B cell (primary cell): ENCODE measurements at regions not wholly inside any gene's neighbourhood (a gene's known extent, or its start where the extent isn't known, plus 50 kb on each side); places are given as distances from the start of the nearest gene placed in this dataset.

Experiments used
- ATAC-seq: fragments of 200-7000 bp; cut with Tn5 transposase; one replicate; pipeline ENCODE4 v1.10.0; 2021; ENCODE audit warnings: low read depth, mild to moderate bottlenecking, moderate number of reproducible peaks, moderate library complexity
- CTCF ChIA-PET: fragments of 350-600 bp; sonication (Branson Sonifier 250); formaldehyde crosslinking; loops from one replicate; lab custom pipeline; 2021; ENCODE audit warnings: antibody characterized with exemption, inconsistent platforms; lab: Charles Lee
- POLR2A ChIA-PET: fragments of 350-600 bp; sonication (Branson Sonifier 250); formaldehyde crosslinking; loops from one replicate; lab custom pipeline; 2021; ENCODE audit warnings: antibody characterized with exemption; lab: Charles Lee
- DNase-seq: peaks from one replicate; pipeline ENCODE4 v3.0.0; 2013
- H2AFZ ChIP-seq: 2 replicates; pipeline ENCODE4 v1.6.1; 2012; ENCODE audit warnings: mild to moderate bottlenecking, low read depth, low read length; ENCODE audit not compliant: insufficient read depth, poor library complexity, severe bottlenecking
- H3K27ac ChIP-seq, 2 donors: 1 replicate in 1 of 2; 2 replicates in 1 of 2; pipeline ENCODE4 v1.5.1; 2012 to 2013; ENCODE audit warnings: low read length in 2 of 2, mild to moderate bottlenecking in 2 of 2, moderate library complexity in 1 of 2
- H3K27me3 ChIP-seq, 4 experiments: fragments of 200-600 bp in 1 of 4; sonication (generic) in 1 of 4; replicated peaks in 1 of 4; 1 replicate in 2 of 4; 2 replicates in 2 of 4; pipeline versions ENCODE4 v1.6.1 to v1.7.0; 2013 to 2016; ENCODE audit warnings: low read length in 3 of 4, mild to moderate bottlenecking in 2 of 4, mixed read lengths in 1 of 4, moderate library complexity in 1 of 4; ENCODE audit not compliant: insufficient read depth in 4 of 4, control insufficient read depth in 3 of 4; ENCODE audit errors: control extremely low read depth in 1 of 4
- H3K36me3 ChIP-seq, 2 experiments: replicated peaks in 1 of 2; 1 replicate in 1 of 2; 2 replicates in 1 of 2; pipeline versions ENCODE4 v1.6.1 to v1.7.1; 2013; ENCODE audit warnings: low read length in 1 of 2; ENCODE audit not compliant: insufficient read depth in 2 of 2, control insufficient read depth in 1 of 2; ENCODE audit errors: control extremely low read depth in 1 of 2, extremely low read depth in 1 of 2
- H3K4me1 ChIP-seq, 2 donors: fragments of 200-600 bp in 1 of 2; sonication (generic) in 1 of 2; 1 replicate in 1 of 2; 2 replicates in 1 of 2; pipeline versions ENCODE4 v1.5.1 to v1.6.1; 2013 to 2017; ENCODE audit warnings: low read length in 2 of 2; ENCODE audit not compliant: control insufficient read depth in 2 of 2, insufficient read depth in 2 of 2
- H3K4me2 ChIP-seq: replicated peaks from 2 replicates; pipeline ENCODE3; 2012; ENCODE audit warnings: mild to moderate bottlenecking, low read depth, low read length; ENCODE audit not compliant: poor library complexity, severe bottlenecking
- H3K4me3 ChIP-seq, 5 experiments: fragments of 200-600 bp in 1 of 5; sonication (generic) in 1 of 5; 1 replicate in 3 of 5; 2 replicates in 2 of 5; pipeline versions ENCODE4 v1.5.1 to v1.7.0; 2011 to 2016; ENCODE audit warnings: low read length in 4 of 5, mild to moderate bottlenecking in 4 of 5, low read depth in 2 of 5, control low read depth in 1 of 5, moderate library complexity in 1 of 5; ENCODE audit not compliant: insufficient read depth in 1 of 5; ENCODE audit errors: control extremely low read depth in 1 of 5, extremely low read depth in 1 of 5
- H3K79me2 ChIP-seq: fragments of 200-600 bp; sonication (generic); one replicate; pipeline ENCODE4 v1.6.0; 2016; ENCODE audit warnings: low read length; ENCODE audit not compliant: control insufficient read depth, insufficient read depth
- H3K9ac ChIP-seq: fragments of 200-600 bp; sonication (generic); 2 replicates; pipeline ENCODE4 v1.6.1; 2017; ENCODE audit warnings: mild to moderate bottlenecking, low read length, moderate library complexity
- H3K9me3 ChIP-seq, 3 donors: one replicate each; pipeline versions ENCODE4 v1.6.1 to v1.7.1; 2013; ENCODE audit warnings: low read length in 2 of 3; ENCODE audit not compliant: control insufficient read depth in 2 of 3, insufficient read depth in 1 of 3; ENCODE audit errors: control extremely low read depth in 1 of 3
- H4K20me1 ChIP-seq: 2 replicates; pipeline ENCODE4 v1.6.0; 2012; ENCODE audit warnings: mild to moderate bottlenecking, low read length; ENCODE audit not compliant: insufficient read depth, control insufficient read depth, poor library complexity, severe bottlenecking
- H3K27ac Mint-ChIP-seq: one replicate; pipeline ENCODE4 v1.8.0; 2021; ENCODE audit warnings: mixed read lengths
- H3K27me3 Mint-ChIP-seq: one replicate; pipeline ENCODE4 v1.8.0; 2021; ENCODE audit warnings: mixed read lengths
- H3K4me1 Mint-ChIP-seq: one replicate; pipeline ENCODE4 v1.8.0; 2021; ENCODE audit warnings: mixed read lengths
- H3K4me3 Mint-ChIP-seq: one replicate; pipeline ENCODE4 v1.8.0; 2021; ENCODE audit warnings: mixed read lengths
- H3K9me3 Mint-ChIP-seq: one replicate; pipeline ENCODE4 v1.8.0; 2022; ENCODE audit warnings: mixed read lengths; ENCODE audit not compliant: insufficient read depth
- CTCF ChIP-seq: fragments of 200-600 bp; IDR thresholded peaks from one replicate; pipeline ENCODE4 v1.8.0; 2022; ENCODE audit warnings: antibody characterized with exemption, mild to moderate bottlenecking
- EZH2 ChIP-seq: IDR thresholded peaks from 2 replicates; pipeline ENCODE4 v1.6.1; 2012; ENCODE audit warnings: borderline replicate concordance, low read depth, mild to moderate bottlenecking, moderate library complexity, low read length; ENCODE audit not compliant: insufficient read depth, poor library complexity, severe bottlenecking
- WGBS: methylation state at CpG from one replicate; pipeline ENCODE4 v1.1.5; 2013; ENCODE audit warnings: missing lambda C conversion rate; ENCODE audit not compliant: insufficient coverage; 5-methylcytosine and 5-hydroxymethylcytosine counted together
- intact Hi-C: fragments of 100-400 bp; cut with micrococcal nuclease; formaldehyde crosslinking; loops from one replicate; pipeline ENCODE4 v1.10.0; 2022

GRCh38 chr6:27565839-27566779 lies 93.2 kb upstream of the ZNF184 start:
- Histone ChIP-seq H2AFZ (no peak overlapping the region), H3K4me1 (peaks cover 0 to 7% of the 10 kb centered on the region in 2 donors), H3K36me3 (no peaks in the 10 kb centered on the region), H3K9ac (no peak overlapping the region), H3K9me3 (peaks cover 0 to 22% (median 0%) of the 10 kb centered on the region in 3 donors), H3K27ac (no peak overlapping the region), H3K4me3 (no peak overlapping the region), H3K79me2 (no peaks in the 10 kb centered on the region), H3K27me3 (peaks cover 0 to 69% (median 46%) of the 10 kb centered on the region in 4 experiments), H3K4me2 (no peak overlapping the region), H4K20me1 (no peaks in the 10 kb centered on the region)
- TF ChIP-seq CTCF (no peak), EZH2 (no peak)
- no peaks in the 10 kb centered on the region for H3K9me3 Mint-ChIP-seq
- ChIA-PET POLR2A (no interaction called here), CTCF (no interaction called here)
- WGBS, result 14% methylated on average over 36 of the region's 41 CpGs
- peaks cover 72% of the 10 kb centered on the region for H3K27me3 Mint-ChIP-seq
- H3K4me3 Mint-ChIP-seq, result no peak overlapping the region
- no peak overlapping the region for H3K27ac Mint-ChIP-seq
- ATAC-seq (no peak), DNase-seq (no peak)
- intact Hi-C loops, result no loop called here
- H3K4me1 Mint-ChIP-seq, result peaks cover 5% of the 10 kb centered on the region

GRCh38 chr6:27562027-27562410 lies 89.1 kb upstream of the ZNF184 start:
- no peaks in the 10 kb centered on the region for H3K79me2 ChIP-seq
- no peak overlapping the region for H3K27ac ChIP-seq
- H3K9ac ChIP-seq, result no peak overlapping the region
- Mint-ChIP-seq H3K4me1 (peaks cover 9% of the 10 kb centered on the region), H3K27me3 (peaks cover 74% of the 10 kb centered on the region), H3K4me3 (no peak overlapping the region), H3K27ac (no peak overlapping the region), H3K9me3 (peaks cover 2% of the 10 kb centered on the region)
- H4K20me1 ChIP-seq, result no peaks in the 10 kb centered on the region
- CTCF ChIA-PET, result interaction anchor here (0.6 kb wide), 1 partner anchor 36 kb away, joined by 3 read pairs; no protein-coding TSS in a partner anchor
- peaks cover 0 to 40% (median 2%) of the 10 kb centered on the region in 3 donors for H3K9me3 ChIP-seq
- POLR2A ChIA-PET, result no interaction called here
- no peaks in the 10 kb centered on the region for H3K36me3 ChIP-seq
- DNase-seq (no peak), ATAC-seq (no peak)
- H3K27me3 ChIP-seq, result peaks cover 0 to 85% (median 68%) of the 10 kb centered on the region in 4 experiments
- H3K4me3 ChIP-seq, result no peak overlapping the region
- H3K4me2 ChIP-seq, result no peak overlapping the region
- TF ChIP-seq CTCF, result no peak
- TF ChIP-seq EZH2, result no peak
- peaks cover 0 to 12% of the 10 kb centered on the region in 2 donors for H3K4me1 ChIP-seq
- H2AFZ ChIP-seq, result no peak overlapping the region
- 58% methylated on average over 2 of the region's 11 CpGs for WGBS
- intact Hi-C loops, result no loop called here
